A549 (cell line): ENCODE measurements at regions not wholly inside any gene's neighbourhood (a gene's known extent, or its start where the extent isn't known, plus 50 kb on each side); places are given as distances from the start of the nearest gene placed in this dataset.

ENCODE experiments used
- CTCF ChIP-seq: fragments of >200 bp; sonication (Bioruptor Twin); formaldehyde crosslinking; IDR thresholded peaks from 3 replicates; pipeline ENCODE4 v1.5.1; 2016
- MAX ChIP-seq: IDR thresholded peaks from 2 replicates; pipeline ENCODE4 v1.6.1; 2012
- REST ChIP-seq: fragments of 200-600 bp; sonication (generic); IDR thresholded peaks from 2 replicates; pipeline ENCODE4 v1.6.1; 2016; ENCODE audit warnings: antibody characterized with exemption, mild to moderate bottlenecking, moderate library complexity

- no peak for TF ChIP-seq CTCF
- TF ChIP-seq REST = no peak
- peak; percentile 67 for TF ChIP-seq MAX
These were observed 216.5 kb upstream of the MKLN1 start for GRCh38 chr7:131111081-131111576.
